Sciatic nerve (tissue), 2 donors: ENCODE measurements at regions not wholly inside any gene's neighbourhood (a gene's known extent, or its start where the extent isn't known, plus 50 kb on each side); places are given as distances from the start of the nearest gene placed in this dataset.

Experiments
- ATAC-seq: fragments of 200-7000 bp; cut with Tn5 transposase; one replicate; pipeline ENCODE4 v1.9.1; 2020; ENCODE audit warnings: mild to moderate bottlenecking, moderate library complexity
- DNase-seq: peaks from one replicate; pipeline ENCODE4 v3.0.0-alpha.2; 2020; ENCODE audit warnings: low spot score
- intact Hi-C: fragments of 100-400 bp; cut with DNase I; formaldehyde crosslinking; loops from one replicate; pipeline ENCODE4 v1.14.2; 2022
- donor health status: DM: no; HTN: no; CAD: no.
- donor health status: DM: no; HTN: no; CAD: no.

DNA sequence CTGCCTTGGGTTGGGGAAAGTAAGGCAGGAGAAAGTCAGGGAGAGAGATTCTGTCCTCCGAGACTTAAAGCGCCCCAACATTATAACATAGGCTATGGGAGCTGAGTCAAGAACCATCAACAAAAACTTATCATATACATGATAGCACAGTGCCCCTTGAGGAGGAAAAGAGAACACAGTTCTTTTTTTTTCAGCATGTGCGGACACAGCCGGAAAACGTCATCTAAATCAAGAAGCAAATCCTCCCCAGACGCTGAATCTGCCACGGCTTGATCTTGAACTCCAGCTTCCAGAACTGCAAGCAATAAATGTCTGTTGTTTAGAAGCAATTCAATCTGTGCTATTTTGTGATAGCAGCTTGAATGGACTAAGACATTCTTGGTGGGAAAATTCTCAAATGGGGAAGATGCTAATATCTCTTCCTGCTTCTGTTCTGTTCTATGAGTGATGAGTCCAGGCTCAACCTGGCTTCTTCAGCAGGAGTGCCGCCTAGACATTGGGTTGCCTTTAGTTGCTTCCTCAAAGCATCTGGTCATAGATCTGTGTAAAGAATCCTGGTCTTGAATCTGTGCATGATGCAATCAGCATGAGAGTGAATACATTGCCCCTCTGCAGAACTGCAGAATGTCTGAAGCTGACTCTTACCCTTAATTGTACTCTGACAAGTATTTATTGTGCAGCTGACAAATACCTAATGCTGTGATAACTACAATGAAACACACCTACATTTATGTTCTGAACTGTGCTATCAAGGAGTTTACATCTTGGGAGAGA, 549.8 kb upstream of the PRKX start:
- intact Hi-C loops: no loop called here
- no peak for DNase-seq
- ATAC-seq: no peak

DNA sequence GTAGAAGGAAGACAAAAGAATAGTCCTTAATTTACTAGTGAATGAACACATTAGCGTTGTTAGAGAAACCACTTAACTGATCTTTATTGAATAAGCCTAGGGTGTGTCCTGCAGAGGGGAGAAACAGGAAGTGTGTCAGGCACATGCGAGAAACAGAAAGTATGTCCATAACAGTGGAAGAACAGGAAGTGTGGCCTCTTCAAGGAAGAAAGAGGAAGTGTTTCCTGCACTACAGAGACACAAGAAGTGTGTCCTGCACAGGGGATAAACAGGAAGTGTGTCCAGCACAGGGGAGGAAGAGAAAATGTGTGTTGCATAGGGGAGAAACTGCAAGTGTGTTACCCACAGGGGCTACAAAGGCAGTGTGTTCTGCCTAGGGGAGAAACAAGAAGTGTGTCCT, 539.6 kb upstream of the PRKX start:
- intact Hi-C loops: no loop called here
- no peak for ATAC-seq
- DNase-seq: no peak

DNA sequence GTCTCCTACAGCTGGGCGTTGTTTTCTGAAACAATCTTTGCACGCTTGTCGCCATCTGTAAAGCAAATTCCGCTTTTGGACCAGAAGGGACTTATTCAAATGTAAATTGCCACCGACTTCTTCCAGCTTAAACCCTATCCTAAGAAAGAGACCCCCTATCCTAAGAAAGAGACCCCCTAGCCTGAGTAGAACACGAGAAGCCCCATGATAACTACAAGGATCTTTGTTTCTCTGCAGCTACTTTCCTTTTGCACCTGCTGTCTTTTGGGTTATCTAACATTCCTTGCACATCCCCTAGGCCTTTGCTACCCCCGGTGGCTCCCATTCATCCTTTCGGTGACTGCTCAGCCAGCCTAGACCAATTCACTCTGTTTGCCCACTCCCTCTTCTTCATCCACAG, 536.0 kb upstream of the PRKX start:
- ATAC-seq (no peak), DNase-seq (no peak)
- intact Hi-C loops: no loop called here

DNA sequence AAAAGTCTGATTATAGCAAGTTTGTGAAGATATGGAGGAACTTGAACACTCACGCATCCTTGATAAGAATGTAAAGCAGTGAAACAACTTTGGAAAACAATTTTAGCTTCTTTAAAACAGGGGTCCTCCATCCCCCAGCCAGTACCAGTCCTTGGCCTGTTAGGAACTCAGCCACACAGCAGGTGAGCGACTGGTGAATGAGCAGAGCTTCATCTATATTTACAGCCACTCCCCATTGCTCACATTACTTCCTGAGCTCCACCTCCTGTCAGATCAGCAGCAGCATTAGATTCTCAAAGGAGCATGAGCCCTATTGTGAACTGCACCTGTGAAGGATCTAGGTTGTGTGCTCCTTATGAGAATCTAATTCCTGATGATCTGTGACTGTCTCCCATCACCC, 530.3 kb upstream of the PRKX start:
- intact Hi-C loops: no loop called here
- no peak for ATAC-seq
- DNase-seq: no peak

DNA sequence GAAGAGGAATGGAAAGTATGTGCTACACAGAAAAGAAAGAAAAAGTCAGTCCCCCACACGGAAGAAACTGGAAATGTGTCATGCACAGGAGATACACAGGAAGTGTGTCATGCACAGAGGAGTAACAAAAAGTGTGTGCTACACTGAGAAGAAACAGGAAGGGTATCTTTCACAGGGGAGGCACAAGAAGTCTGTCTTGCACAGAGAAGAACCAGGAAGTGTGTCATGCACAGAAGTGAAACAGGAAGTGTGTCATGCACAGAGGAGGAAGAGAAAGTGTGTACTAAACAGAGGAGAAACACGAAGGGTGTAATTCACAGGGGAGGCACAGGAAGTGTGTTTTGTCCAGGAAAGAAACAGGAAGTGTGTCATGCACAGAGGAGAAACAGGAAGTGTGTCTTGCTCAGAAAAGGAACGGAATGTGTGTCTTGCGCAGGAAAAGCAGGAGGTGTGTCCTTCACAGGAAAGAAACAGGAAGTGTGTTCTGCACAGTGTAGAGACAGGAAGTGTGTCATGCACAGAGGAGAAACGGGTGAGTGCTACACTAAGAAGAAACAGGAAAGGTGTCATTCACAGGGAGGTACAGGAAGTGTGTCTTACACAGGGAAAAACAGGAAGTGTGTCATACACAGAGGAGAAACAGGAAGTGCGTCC, 527.2 kb upstream of the PRKX start:
- intact Hi-C loops: no loop called here
- no peak for DNase-seq
- no peak for ATAC-seq

DNA sequence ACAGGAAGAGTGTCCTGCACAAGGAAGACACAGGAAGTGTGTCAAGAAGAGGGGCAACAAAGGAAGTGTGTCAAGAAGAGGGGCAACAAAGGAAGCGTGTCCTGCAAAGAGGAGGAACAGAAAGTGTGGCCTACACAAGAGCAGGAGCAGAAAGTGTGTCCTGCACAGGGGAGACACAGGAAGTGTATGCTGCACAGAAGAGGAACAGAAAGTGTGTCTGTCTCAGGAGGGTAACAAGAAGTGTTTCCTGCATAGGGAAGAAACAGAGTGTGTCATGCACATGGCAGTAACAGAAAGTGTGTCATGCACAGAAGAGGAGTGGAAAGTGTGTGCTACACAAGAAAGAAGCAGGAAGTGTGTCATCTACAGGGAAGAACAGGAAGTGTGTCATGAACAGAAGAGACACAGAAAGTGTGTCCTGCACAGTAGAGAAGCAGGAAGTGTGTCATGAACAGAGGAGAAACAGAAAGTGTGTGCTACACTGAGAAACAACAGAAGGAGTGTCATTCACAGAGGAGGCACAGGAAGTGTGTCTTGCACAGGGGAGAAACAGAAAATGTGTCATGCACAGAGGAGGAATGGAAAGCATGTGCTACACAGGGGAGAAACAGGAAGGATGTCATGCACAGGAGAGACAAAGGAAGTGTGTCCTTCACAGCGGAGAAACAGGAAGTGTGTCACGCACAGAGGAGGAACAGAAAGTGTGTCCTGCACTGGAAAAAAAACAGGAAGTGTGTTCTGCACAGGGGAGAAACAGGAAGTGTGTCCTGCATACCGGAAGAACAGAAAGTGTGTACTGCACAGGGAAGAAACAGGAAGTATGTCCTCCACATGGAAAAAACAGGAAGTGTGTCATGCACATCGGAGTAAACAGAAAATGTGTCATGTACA, 526.4 kb upstream of the PRKX start:
- DNase-seq (no peak), ATAC-seq (no peak)

DNA sequence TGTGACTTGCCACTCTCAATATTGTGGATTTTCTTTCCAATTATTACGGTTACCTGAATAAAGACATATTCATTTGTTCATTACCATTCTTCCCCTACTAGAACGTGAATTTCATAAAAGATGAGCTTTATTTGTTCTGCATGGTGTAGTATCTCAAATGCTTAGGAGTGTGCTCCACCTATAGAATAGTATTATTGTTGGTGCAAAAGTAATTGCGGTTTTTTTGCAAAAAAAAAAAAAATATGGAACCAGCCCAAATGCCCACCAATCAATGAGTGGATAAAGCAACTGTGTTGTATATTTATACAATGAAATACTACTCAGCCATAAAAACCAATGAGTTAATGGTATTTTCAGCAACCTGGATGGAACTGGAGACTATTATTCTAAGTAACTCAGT, 525.5 kb upstream of the PRKX start:
- intact Hi-C loops: no loop called here
- ATAC-seq: no peak

More for the DNA sequence above, 526.4 kb upstream of the PRKX start:
- intact Hi-C loops: no loop called here

DNA sequence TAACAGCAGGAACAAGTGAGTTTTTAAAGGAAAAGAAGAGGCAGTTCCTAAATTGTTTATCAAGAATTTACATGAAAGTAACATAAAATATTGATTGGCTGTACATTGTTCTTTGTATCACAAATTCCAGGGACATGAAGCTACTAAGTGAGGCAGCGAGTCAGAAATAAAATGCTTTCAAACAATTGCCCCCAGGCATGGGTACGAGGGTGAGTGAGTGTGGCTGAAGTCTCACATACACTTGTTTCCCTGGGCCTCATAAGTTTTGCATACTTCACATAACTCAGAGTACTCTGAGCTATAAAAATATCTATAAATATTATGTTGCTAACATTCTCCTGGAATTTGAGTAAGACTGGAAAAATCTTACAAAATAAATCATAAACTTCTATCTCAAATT, 511.6 kb upstream of the PRKX start:
- intact Hi-C loops: no loop called here
- ATAC-seq (no peak), DNase-seq (no peak)

More for the DNA sequence above, 525.5 kb upstream of the PRKX start:
- no peak for DNase-seq

DNA sequence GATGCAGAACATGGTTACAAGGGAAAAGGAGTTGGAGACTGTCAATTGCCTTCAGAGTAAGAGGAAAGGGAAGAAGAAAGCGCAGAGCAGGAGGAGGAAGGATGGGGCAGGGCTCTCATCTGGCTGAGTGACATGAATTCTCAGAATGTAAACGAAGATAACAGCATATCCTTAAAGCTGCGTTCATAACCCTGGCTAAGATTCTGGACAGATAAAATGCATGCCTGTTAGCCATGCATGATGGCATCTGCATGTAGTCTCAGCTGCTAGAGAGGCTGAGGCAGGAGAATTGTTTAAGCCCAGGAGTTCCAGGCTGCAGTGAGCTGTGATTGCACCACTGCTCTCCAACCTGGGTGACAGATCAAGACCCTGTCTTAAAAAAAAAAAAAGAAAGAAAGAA, 493.5 kb upstream of the PRKX start:
- intact Hi-C loops: no loop called here
- no peak for DNase-seq
- no peak for ATAC-seq

DNA sequence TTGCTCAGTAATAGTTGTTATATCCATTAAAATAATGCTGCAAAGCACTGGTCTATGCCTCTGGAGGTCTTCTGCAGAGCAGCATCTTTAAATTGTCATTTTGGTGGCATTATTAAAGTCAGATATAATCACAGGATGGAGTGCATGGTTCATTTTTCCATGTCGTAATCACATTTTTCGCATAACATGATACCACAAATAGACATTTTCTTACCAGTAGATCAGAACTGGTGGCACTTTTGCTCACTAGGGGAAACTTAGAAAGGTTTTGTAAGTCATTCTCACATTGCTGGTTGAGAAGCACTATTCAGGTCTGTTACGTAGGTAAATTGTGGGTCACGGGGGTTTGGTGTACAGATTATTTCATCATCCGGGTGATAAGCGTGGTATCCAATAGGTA, 484.5 kb upstream of the PRKX start:
- intact Hi-C loops: loop anchor here (10.0 kb wide), 1 partner anchor 1347 kb away; no protein-coding TSS in a partner anchor
- DNase-seq (no peak), ATAC-seq (no peak)

DNA sequence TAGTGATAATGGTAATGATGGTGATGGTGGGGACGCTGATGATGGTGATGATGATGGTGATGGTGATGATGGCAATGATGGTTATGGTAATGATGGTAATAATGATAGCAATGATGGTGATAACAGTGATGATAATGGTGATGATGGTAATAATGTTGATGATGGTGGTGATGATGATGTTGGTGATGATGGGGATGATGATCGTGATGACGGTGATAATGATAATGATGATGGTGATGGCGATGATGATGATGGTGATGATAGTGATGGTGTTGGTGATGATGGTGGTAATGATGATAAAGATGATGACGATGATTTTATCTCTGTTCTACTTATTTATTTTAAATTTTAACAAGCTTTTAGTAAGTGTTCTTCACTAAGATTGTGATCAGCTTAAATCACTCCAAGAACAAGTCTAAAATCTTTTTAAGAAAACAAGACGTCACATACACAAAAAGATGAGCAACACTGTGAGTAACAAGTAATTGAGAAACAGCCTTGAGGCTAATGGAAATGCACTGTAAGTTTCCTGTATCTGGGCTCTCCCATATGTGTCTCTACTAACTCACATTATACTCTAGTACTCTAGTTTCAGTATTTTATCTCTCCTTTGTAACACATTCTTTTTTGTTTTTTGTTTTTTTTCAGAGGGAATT, 480.2 kb upstream of the PRKX start:
- intact Hi-C loops: loop anchor here (5.0 to 10.0 kb wide), 2 partner anchors 1351 to 1859 kb away; no protein-coding TSS in a partner anchor
- DNase-seq: no peak
- no peak for ATAC-seq

DNA sequence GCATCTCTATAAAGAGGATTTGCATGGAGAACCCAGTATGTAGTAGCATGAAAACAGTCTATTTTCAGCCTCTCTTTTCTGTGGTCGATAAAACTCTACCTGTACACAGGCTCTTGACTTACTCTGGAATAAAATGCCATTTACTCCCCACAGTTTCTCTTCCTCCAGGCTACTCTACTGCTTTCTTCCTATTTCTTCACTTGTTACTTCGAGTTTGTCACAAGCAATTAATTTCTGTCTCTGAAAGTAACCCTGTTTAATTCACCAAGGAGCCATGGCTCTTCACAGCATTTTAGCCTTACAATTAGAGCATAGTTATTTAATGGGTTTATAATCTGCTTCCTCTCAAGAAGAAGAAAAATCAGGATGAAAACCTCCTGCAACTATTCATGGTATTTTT, 472.9 kb upstream of the PRKX start:
- intact Hi-C loops: no loop called here
- ATAC-seq: no peak
- DNase-seq: no peak

DNA sequence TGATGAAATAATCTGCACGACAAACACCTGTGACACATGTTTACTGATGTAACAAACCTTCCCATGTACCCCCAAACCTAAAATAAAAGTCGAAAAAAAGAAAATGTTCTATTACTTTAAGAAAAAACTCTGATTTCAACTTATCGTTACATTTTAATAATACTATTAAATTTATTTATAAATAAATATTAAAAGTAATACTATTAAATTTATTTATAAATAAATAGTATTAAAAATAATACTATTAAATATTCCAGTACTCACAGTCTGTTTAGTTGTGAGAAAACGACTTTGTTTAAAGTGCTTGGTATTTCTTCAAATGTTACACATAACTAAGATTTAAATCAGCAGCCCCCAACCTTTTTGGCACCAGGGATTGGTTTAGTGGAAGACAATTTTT, 471.6 kb upstream of the PRKX start:
- no peak for ATAC-seq
- no peak for DNase-seq
- intact Hi-C loops: no loop called here

DNA sequence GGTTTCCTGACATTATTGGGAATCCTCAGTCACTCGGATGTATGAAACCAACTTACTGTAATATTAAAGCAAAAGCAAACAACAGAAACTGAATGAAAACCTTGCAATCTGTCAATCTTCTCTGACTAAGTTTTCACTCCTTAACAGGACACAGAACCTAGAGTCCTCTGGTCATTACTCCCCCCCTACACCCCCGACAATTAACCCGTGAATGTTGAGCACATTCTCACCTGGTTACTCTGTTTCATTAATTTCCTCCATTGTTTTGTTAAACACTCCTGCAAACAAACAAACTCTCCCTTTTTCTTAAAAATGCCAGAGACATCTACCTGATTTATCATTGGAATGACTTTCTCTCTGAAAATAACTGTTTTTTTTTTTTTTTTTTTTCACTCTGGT, 469.0 kb upstream of the PRKX start:
- intact Hi-C loops: no loop called here
- no peak for ATAC-seq
- no peak for DNase-seq

DNA sequence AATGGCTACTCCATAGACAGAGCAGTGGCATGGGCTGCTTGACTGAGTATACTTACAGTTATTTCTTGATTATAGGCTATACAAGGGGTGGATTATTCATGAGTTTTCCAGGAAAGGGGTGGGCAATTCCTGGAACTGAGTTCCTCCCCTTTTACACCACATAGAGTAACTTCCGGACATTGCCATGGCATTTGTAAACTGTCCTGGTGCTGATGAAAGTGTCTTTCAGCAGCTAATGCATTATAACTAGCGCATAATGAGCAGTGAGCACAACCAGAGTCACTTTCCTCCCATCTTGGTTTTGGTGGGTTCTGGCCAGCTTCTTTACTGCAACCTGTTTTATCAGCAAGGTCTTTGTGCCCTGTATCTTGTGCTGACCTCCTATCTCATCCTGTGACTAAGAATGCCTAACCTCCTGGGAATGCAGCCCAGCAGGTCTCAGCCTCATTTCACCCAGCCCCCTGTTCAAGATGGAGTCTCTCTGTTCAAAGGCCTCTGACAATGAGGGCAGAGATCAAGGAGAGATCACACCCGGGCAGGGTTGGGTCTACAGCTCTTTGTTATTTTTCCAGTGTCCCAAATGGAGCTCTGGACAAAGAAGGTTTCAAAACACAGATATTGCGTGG, 468.4 kb upstream of the PRKX start:
- ATAC-seq: no peak
- no peak for DNase-seq
- intact Hi-C loops: no loop called here

DNA sequence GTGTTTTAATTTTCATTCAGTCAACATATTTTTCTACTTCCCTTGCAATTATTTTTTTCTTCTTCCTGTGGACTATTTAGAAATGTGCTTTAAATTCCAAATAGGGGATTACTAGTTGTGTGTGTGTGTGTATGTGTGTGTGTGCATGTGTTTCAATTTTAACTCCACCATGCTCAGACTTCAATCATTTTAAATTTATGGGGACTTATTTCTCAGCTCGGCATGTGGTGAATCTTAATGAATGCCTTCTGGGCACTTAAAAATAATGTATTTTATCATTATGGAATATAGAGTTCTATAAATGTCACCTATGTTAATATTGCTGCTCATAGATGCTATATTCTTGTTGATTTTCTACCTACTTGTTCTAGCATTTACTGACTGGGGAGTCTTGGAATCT, 465.6 kb upstream of the PRKX start:
- DNase-seq: no peak
- intact Hi-C loops: no loop called here
- no peak for ATAC-seq

DNA sequence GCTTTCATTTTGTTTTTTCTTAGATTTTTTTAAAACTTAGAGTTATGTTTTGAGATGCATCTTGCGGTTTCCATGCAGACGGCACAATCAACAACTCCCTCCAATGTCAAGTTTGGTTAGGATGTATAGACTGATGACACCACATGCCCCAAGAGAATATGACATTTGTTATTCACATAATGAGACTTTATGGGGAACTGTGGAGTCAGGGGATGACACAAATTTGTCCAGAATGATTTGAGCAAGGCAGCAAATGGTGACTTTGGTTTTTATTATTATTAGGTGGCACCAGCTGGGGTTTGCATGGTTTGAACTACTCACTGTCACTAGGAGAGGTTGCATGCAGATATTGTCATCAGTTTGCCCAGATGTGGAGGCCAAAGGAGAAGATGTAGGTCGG, 461.8 kb upstream of the PRKX start:
- intact Hi-C loops: no loop called here
- DNase-seq (no peak), ATAC-seq (no peak)

DNA sequence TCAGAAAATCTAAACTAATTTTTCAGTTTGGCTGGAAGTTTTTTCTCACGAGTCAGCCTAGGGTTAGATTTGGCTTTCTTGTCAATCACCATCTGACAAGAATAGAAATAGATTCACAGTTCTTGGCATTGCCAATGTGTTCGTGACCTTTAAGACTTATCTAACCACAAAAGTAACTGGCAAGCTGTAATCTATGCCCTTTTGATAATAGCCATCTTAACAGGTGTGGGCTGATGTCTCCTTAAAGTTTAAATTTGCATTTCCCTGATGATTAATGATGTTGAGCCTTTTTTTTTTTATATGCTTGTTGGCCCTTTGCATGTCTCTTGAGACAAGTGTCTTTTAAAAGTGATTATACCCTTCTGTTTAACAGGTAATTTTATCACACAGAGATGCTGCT, 460.3 kb upstream of the PRKX start:
- intact Hi-C loops: no loop called here
- DNase-seq (no peak), ATAC-seq (no peak)

DNA sequence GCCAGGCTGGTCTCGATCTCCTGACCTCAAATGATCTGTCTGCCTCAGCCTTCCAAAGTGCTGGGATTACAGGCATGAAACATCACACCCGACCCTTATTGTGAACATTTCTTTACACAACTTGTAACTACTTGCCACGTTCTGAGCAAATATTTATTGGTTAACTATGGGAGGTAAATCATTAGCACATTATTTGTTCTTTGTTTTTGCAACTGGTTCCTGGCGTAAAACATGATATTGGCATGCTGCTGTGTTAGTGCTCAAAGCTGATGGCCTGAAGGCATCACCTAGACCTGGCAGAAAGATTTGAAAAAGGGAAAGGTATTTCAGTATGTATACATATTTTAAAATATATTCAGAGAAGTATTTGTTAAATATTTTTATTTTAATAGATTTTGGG, 438.3 kb upstream of the PRKX start:
- no peak for ATAC-seq
- intact Hi-C loops: no loop called here
- no peak for DNase-seq
